Heart left ventricle (tissue), 16 donors: ENCODE measurements at regions not wholly inside any gene's neighbourhood (a gene's known extent, or its start where the extent isn't known, plus 50 kb on each side); places are given as distances from the start of the nearest gene placed in this dataset.

Source experiments
- ATAC-seq, 4 donors: fragments of 200-7000 bp; cut with Tn5 transposase; one replicate each; pipeline ENCODE4 v1.9.1; 2020 to 2022; ENCODE audit warnings: moderate library complexity in 4 of 4, mild to moderate bottlenecking in 3 of 4, moderate number of reproducible peaks in 1 of 4
- DNase-seq, 5 donors: peaks; one replicate each; pipeline ENCODE4 v3.0.0-alpha.2; 2020
- H3K27ac ChIP-seq, 12 donors: fragments of 200-600 bp; sonication (generic) in 4 of 12; one replicate each; pipeline versions ENCODE4 v1.5.0 to v1.8.0; 2016 to 2022; ENCODE audit warnings: mild to moderate bottlenecking in 2 of 12
- H3K27me3 ChIP-seq, 9 donors: fragments of 200-600 bp; sonication (generic) in 2 of 9; one replicate each; pipeline versions ENCODE4 v1.5.1 to v1.8.0; 2016 to 2022; ENCODE audit warnings: mild to moderate bottlenecking in 3 of 9
- H3K36me3 ChIP-seq, 9 donors: fragments of 200-600 bp; sonication (generic) in 2 of 9; one replicate each; pipeline versions ENCODE4 v1.5.0 to v1.8.0; 2018 to 2022; ENCODE audit warnings: mild to moderate bottlenecking in 2 of 9
- H3K4me1 ChIP-seq, 12 donors: fragments of 200-600 bp; sonication (generic) in 4 of 12; one replicate each; pipeline versions ENCODE4 v1.5.0 to v1.8.0; 2016 to 2022; ENCODE audit warnings: mild to moderate bottlenecking in 3 of 12
- H3K4me3 ChIP-seq, 12 donors: fragments of 200-600 bp; sonication (generic) in 4 of 12; one replicate each; pipeline versions ENCODE4 v1.5.0 to v1.8.0; 2017 to 2022; ENCODE audit warnings: mild to moderate bottlenecking in 9 of 12, moderate library complexity in 4 of 12
- H3K9me3 ChIP-seq, 12 donors: fragments of 200-600 bp; sonication (generic) in 4 of 12; one replicate each; pipeline versions ENCODE4 v1.5.0 to v1.8.0; 2016 to 2022; ENCODE audit warnings: mild to moderate bottlenecking in 1 of 12
- POLR2A ChIP-seq, 2 donors: fragments of 450-650 bp; IDR thresholded peaks; one replicate each; pipeline ENCODE4 v1.6.1; 2017; ENCODE audit warnings: antibody characterized with exemption in 2 of 2, mild to moderate bottlenecking in 2 of 2, moderate library complexity in 2 of 2
- WGBS, 4 donors: extraction: QIAGEN DNeasy Blood & Tissue Kit in 2 of 4; methylation state at CpG; one replicate each; pipeline versions ENCODE4 v1.1.5 to v1.1.7; 2013 to 2018; 5-methylcytosine and 5-hydroxymethylcytosine counted together
- intact Hi-C, 10 donors: fragments of 100-400 bp; cut with DNase I; formaldehyde crosslinking; loops; one replicate each; pipeline versions ENCODE4 v1.11.1 to v1.14.2; 2022
- TF ChIP-seq, protein P1 (sequence below), 12 donors: fragments of 200-600 bp; sonication (generic) in 4 of 12; IDR thresholded peaks; one replicate each; pipeline versions ENCODE4 v1.5.0 to v1.8.0; 2018 to 2022; ENCODE audit warnings: antibody characterized with exemption in 12 of 12, mild to moderate bottlenecking in 5 of 12
- donor health status: ischemic (EF 13 %, LVEDD 7.1; RV severe dilation, severe dysfunction).
- donor health status: healthy with polysubstance abuse.
- donor health status: DM: no; HTN: yes; CAD: no.
- donor health status: DM: no; HTN: no; CAD: no.
- donor health status: ischemic (EF 25% LVEDD 6.9; RV normal size, moderate dysfunction).
- donor health status: ischemic (EF 25% LVEDD 5.7; RV mildly dilated, moderate dysfunction).
- donor health status: healthy.
- donor health status: DM: yes; HTN: yes; CAD: no.
- donor health status: ischemic (EF 35%, LVEDD 5.7; RV mildly dilated, moderate dysfunction).
- donor health status: nonischemic (EF 11% LVEDD 7.7; RV severe dilation, severe dysfunction).
- donor health status: DM: yes; HTN: yes; CAD: no.
- donor health status: PGD.
- donor health status: ischemic (EF 29% LVEDD 5.4; RV normal size, mild dysfunction).
- donor health status: nonischemic (EF 23%, LVEDD 6.1; RV moderate dilation, normal function).

DNA sequence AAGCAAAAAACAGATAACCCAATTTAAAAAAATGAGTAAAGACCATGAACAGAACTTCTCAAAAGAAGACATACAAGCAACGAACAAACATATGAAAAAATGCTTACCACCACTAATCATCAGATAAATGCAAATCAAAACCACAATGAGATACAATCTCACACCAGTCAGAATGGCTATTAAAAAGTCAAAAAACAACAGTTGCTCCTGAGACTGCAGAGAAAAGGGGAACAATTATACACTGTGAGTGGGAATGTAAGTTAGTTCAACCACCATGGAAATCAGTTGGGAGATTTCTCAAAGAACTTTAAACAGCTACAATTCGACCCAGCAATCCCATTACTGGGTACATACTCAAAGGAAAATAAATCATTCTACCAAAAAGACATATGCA is 131.6 kb downstream of the PTGER3 start:
- Histone ChIP-seq H3K4me3 (no peak overlapping the region), H3K27ac (no peak overlapping the region), H3K36me3 (no peaks in the 10 kb centered on the region), H3K4me1 (peaks cover 0 to 9% (median 0%) of the 10 kb centered on the region in 12 donors), H3K27me3 (no peaks in the 10 kb centered on the region), H3K9me3 (no peaks in the 10 kb centered on the region)
- ATAC-seq (no peak), DNase-seq (no peak)
- WGBS, 4 donors = 49 to 67% (median 59%) methylated on average over 2 of the region's 2 CpGs
- intact Hi-C loops = no loop called here
- TF ChIP-seq, protein P1, sequence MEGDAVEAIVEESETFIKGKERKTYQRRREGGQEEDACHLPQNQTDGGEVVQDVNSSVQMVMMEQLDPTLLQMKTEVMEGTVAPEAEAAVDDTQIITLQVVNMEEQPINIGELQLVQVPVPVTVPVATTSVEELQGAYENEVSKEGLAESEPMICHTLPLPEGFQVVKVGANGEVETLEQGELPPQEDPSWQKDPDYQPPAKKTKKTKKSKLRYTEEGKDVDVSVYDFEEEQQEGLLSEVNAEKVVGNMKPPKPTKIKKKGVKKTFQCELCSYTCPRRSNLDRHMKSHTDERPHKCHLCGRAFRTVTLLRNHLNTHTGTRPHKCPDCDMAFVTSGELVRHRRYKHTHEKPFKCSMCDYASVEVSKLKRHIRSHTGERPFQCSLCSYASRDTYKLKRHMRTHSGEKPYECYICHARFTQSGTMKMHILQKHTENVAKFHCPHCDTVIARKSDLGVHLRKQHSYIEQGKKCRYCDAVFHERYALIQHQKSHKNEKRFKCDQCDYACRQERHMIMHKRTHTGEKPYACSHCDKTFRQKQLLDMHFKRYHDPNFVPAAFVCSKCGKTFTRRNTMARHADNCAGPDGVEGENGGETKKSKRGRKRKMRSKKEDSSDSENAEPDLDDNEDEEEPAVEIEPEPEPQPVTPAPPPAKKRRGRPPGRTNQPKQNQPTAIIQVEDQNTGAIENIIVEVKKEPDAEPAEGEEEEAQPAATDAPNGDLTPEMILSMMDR (IDR thresholded peaks at IDR 0.05) = no peak
- TF ChIP-seq POLR2A (IDR thresholded peaks at IDR 0.05) = no peak

DNA sequence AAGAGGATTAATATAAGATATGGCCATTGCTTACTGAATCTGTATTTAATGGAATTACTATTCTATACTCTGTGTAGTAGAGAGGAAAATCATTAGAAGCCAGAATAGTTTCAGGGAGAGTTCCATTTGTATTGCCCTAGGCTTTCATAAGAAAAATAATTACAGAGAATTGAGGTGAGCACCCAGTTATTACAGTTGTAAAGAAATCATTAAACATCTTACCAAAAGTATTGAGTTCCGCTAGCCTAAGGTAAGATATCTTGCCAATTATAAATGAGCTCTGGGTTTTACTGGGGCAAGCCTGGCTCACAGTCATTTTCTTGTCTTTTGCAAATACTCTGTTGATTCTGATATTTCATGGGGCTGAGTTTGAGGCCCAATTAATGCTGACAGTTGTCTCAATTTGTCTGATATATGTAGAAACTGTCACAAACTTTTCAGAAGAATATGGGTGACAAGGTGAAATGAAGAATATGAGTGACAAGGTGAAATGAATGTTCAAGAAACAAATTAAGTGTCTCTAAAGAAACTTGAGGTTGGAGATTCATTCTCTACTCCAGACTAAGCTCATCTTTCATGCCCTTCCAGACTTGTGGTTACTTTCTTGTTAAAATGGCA is 127.8 kb downstream of the PTGER3 start:
- H3K9me3 ChIP-seq = peaks cover 0 to 21% (median 5%) of the 10 kb centered on the region in 12 donors
- TF ChIP-seq, protein P1 (IDR thresholded peaks at IDR 0.05) = no peak
- no peak for TF ChIP-seq POLR2A (IDR thresholded peaks at IDR 0.05)
- H3K27me3 ChIP-seq = no peaks in the 10 kb centered on the region
- DNase-seq (no peak), ATAC-seq (no peak)
- intact Hi-C loops = no loop called here
- WGBS, 4 donors = 87 to 100% (median 97%) methylated on average over 1 of the region's 1 CpG
- H3K36me3 ChIP-seq = no peaks in the 10 kb centered on the region
- H3K4me1 ChIP-seq = peaks cover 0 to 8% (median 0%) of the 10 kb centered on the region in 12 donors
- no peak overlapping the region for H3K4me3 ChIP-seq
- no peak overlapping the region for H3K27ac ChIP-seq
